ENCODE measurements at regions not wholly inside any gene's neighbourhood (a gene's known extent, or its start where the extent isn't known, plus 50 kb on each side); places are given as distances from the start of the nearest gene placed in this dataset.

DNA sequence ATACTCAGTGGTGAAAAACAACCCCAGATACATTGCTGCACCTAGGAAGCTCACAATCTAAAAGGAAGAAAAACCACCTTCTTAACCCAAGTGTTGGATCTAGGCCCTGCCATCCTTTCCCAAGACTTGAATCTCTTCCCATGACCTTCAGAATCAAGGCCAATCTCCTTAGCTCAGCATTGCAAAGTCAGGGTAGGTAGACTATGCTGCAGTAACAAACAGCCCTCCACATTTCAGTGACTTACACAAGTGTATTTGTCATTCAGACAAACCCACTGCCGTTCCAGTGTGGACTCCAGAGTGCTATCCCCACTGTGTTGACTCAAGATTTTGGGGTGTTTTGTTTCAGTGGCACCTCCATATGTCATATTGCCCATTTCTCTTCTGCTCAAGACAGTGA, 278.4 kb downstream of the UACA start:
- Histone ChIP-seq H3K27me3 (ENCODE audit: control insufficient read depth, insufficient read depth, low read length) (peaks cover 14% of the 10 kb centered on the region), H4K20me1 (ENCODE audit: control insufficient read depth, extremely low read depth, insufficient read depth, low read length) (no peaks in the 10 kb centered on the region), H3K4me2 (ENCODE audit: extremely low read depth, insufficient read depth, low read length) (no peak overlapping the region), H3K36me3 (ENCODE audit: control insufficient read depth, insufficient read depth, low read length) (no peaks in the 10 kb centered on the region), H2AFZ (ENCODE audit: low read length) (no peak overlapping the region), H3K4me1 (ENCODE audit: control insufficient read depth, extremely low read depth, insufficient read depth, low read length) (peaks cover 14% of the 10 kb centered on the region), H3K9ac (ENCODE audit: insufficient read depth, low read length) (no peak overlapping the region), H3K79me2 (ENCODE audit: control insufficient read depth, insufficient read depth, low read length) (no peaks in the 10 kb centered on the region), H3K4me3 (replicated peaks in 1 of 4; ENCODE audit: control extremely low read depth in 1 of 4, insufficient read depth in 1 of 4, low read depth in 3 of 4, low read length in 4 of 4) (no peak overlapping the region), H3K9me3 (ENCODE audit: control insufficient read depth, insufficient read depth, low read depth, low read length) (no peaks in the 10 kb centered on the region), H3K27ac (ENCODE audit: insufficient read depth, low read length) (no peak overlapping the region)
- DNase-seq (ENCODE audit: low read depth in 2 of 2), result no peak
- TF ChIP-seq EZH2 (IDR thresholded peaks at IDR 0.05; ENCODE audit: low read length, missing control alignments), result no peak
- TF ChIP-seq, protein P1, sequence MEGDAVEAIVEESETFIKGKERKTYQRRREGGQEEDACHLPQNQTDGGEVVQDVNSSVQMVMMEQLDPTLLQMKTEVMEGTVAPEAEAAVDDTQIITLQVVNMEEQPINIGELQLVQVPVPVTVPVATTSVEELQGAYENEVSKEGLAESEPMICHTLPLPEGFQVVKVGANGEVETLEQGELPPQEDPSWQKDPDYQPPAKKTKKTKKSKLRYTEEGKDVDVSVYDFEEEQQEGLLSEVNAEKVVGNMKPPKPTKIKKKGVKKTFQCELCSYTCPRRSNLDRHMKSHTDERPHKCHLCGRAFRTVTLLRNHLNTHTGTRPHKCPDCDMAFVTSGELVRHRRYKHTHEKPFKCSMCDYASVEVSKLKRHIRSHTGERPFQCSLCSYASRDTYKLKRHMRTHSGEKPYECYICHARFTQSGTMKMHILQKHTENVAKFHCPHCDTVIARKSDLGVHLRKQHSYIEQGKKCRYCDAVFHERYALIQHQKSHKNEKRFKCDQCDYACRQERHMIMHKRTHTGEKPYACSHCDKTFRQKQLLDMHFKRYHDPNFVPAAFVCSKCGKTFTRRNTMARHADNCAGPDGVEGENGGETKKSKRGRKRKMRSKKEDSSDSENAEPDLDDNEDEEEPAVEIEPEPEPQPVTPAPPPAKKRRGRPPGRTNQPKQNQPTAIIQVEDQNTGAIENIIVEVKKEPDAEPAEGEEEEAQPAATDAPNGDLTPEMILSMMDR (conservative IDR thresholded peaks at IDR 0.05 in 1 of 2, IDR thresholded peaks at IDR 0.05 in 1 of 2; ENCODE audit: low read depth in 1 of 2, low read length in 2 of 2), result no peak

DNA sequence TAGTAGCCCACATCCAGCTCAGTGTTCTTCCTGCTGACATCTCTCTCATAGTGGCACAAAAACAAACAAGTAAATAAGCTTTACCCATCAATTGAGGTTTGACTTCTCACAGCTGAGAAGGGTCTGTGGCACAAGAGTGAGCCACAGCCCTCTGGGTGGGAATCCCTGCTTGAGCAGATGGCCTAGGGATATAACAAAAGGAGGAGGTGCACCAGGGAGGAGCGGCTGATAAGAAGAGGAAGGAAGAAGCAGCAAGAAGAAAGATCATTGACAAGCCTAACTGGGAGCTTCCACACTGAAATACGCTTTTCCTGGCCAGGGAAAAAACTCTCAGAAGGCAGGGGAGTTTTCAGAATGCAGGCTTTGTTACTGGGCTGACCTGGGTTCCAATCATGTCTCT, 279.8 kb downstream of the UACA start:
- no peaks in the 10 kb centered on the region for H3K9me3 ChIP-seq (ENCODE audit: control insufficient read depth, insufficient read depth, low read depth, low read length)
- no peak for TF ChIP-seq EZH2 (IDR thresholded peaks at IDR 0.05; ENCODE audit: low read length, missing control alignments)
- TF ChIP-seq, protein P1 (conservative IDR thresholded peaks at IDR 0.05 in 1 of 2, IDR thresholded peaks at IDR 0.05 in 1 of 2; ENCODE audit: low read depth in 1 of 2, low read length in 2 of 2), result no peak

DNA sequence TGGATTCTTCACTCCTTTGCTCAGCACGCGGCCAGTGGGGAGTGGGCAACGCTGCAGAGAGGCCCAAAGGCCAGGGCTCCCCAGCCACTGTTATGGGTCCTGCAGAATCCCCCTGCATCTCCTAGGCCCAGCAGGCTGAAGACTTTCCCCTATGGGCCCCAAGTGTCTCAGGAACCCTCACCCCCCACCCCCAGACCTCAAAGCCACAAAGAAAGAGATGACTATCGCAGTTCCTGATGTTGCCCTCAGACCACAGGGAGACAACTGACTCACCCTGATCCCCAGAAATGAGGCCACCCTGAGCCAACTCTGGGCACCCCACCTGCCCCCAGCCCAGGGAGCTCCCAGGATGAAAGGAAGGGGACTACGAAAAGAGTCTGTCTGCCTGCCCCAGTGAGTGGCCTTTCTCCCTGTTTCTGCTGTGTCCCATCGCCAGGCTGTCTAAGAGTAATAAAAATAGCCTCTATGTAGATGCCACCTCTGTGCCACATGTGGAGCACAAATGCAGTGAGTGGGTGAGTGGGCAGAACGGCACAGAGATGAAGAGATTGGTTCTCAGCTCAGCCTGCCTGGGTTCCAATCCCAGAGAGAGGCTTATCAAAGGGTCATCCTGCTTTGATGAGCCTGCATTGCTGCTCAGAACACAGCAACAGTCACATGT, 283.0 kb downstream of the UACA start:
- Histone ChIP-seq H3K9me3 (ENCODE audit: control insufficient read depth, insufficient read depth, low read depth, low read length) (no peaks in the 10 kb centered on the region), H3K4me1 (ENCODE audit: control insufficient read depth, extremely low read depth, insufficient read depth, low read length) (peaks cover 5% of the 10 kb centered on the region), H3K9ac (ENCODE audit: insufficient read depth, low read length) (no peak overlapping the region), H3K36me3 (ENCODE audit: control insufficient read depth, insufficient read depth, low read length) (no peaks in the 10 kb centered on the region), H3K27ac (ENCODE audit: insufficient read depth, low read length) (no peak overlapping the region), H3K79me2 (ENCODE audit: control insufficient read depth, insufficient read depth, low read length) (no peaks in the 10 kb centered on the region), H3K27me3 (ENCODE audit: control insufficient read depth, insufficient read depth, low read length) (peaks cover 12% of the 10 kb centered on the region), H2AFZ (ENCODE audit: low read length) (no peak overlapping the region), H3K4me2 (ENCODE audit: extremely low read depth, insufficient read depth, low read length) (no peak overlapping the region), H3K4me3 (replicated peaks in 1 of 4; ENCODE audit: control extremely low read depth in 1 of 4, insufficient read depth in 1 of 4, low read depth in 3 of 4, low read length in 4 of 4) (no peak overlapping the region), H4K20me1 (ENCODE audit: control insufficient read depth, extremely low read depth, insufficient read depth, low read length) (no peaks in the 10 kb centered on the region)
- no peak for DNase-seq (ENCODE audit: low read depth in 2 of 2)
- no peak for TF ChIP-seq EZH2 (IDR thresholded peaks at IDR 0.05; ENCODE audit: low read length, missing control alignments)
- TF ChIP-seq, protein P1 (conservative IDR thresholded peaks at IDR 0.05 in 1 of 2, IDR thresholded peaks at IDR 0.05 in 1 of 2; ENCODE audit: low read depth in 1 of 2, low read length in 2 of 2), result no peak

More for the DNA sequence above, 279.8 kb downstream of the UACA start:
- no peaks in the 10 kb centered on the region for H3K79me2 ChIP-seq (ENCODE audit: control insufficient read depth, insufficient read depth, low read length)
- no peak overlapping the region for H3K4me2 ChIP-seq (ENCODE audit: extremely low read depth, insufficient read depth, low read length)
- H3K36me3 ChIP-seq (ENCODE audit: control insufficient read depth, insufficient read depth, low read length), result no peaks in the 10 kb centered on the region
- no peak for DNase-seq (ENCODE audit: low read depth in 2 of 2)
- no peak overlapping the region for H3K27ac ChIP-seq (ENCODE audit: insufficient read depth, low read length)
- H2AFZ ChIP-seq (ENCODE audit: low read length), result no peak overlapping the region
- H4K20me1 ChIP-seq (ENCODE audit: control insufficient read depth, extremely low read depth, insufficient read depth, low read length), result no peaks in the 10 kb centered on the region
- no peak overlapping the region for H3K9ac ChIP-seq (ENCODE audit: insufficient read depth, low read length)
- peaks cover 14% of the 10 kb centered on the region for H3K4me1 ChIP-seq (ENCODE audit: control insufficient read depth, extremely low read depth, insufficient read depth, low read length)
- H3K4me3 ChIP-seq (replicated peaks in 1 of 4; ENCODE audit: control extremely low read depth in 1 of 4, insufficient read depth in 1 of 4, low read depth in 3 of 4, low read length in 4 of 4), result no peak overlapping the region
- peaks cover 12% of the 10 kb centered on the region for H3K27me3 ChIP-seq (ENCODE audit: control insufficient read depth, insufficient read depth, low read length)
